ENCODE measurements at regions not wholly inside any gene's neighbourhood (a gene's known extent, or its start where the extent isn't known, plus 50 kb on each side); places are given as distances from the start of the nearest gene placed in this dataset.
"Not testable (repeated sequence)": the region's sequence is repeated elsewhere in the genome, so short reads cannot be mapped to it uniquely, and the experiment has no call there.

- H3K18ac ChIP-seq (ENCODE audit: extremely low read depth, low read length); H2AK5ac ChIP-seq (ENCODE audit: low read depth, low read length); H2BK15ac ChIP-seq (ENCODE audit: low read length); H3K56ac ChIP-seq (replicated peaks; ENCODE audit: insufficient read length, low read depth, low read length); H3K27me3 ChIP-seq (replicated peaks in 1 of 4; ENCODE audit: control insufficient read depth in 3 of 4, extremely low read depth in 1 of 4, insufficient read depth in 3 of 4, low read length in 3 of 4); H2AFZ ChIP-seq (ENCODE audit: low read length); H4K20me1 ChIP-seq (replicated peaks in 1 of 2; ENCODE audit: control insufficient read depth in 1 of 2, insufficient read depth in 2 of 2, low read length in 2 of 2); H3K23ac ChIP-seq (ENCODE audit: insufficient read length); H3K4me1 ChIP-seq (replicated peaks in 1 of 4; ENCODE audit: control insufficient read depth in 3 of 4, insufficient read depth in 4 of 4, low read length in 3 of 4); H3K4ac ChIP-seq (replicated peaks; ENCODE audit: insufficient read length, low read depth, low read length); H2BK20ac ChIP-seq (ENCODE audit: low read length); FAIRE-seq; H4K8ac ChIP-seq (ENCODE audit: extremely low read depth, insufficient read depth, low read length); H3K9me3 ChIP-seq (ENCODE audit: insufficient read depth in 2 of 2, low read depth in 1 of 2, low read length in 1 of 2); H3K23me2 ChIP-seq (ENCODE audit: low read depth, low read length); H2BK12ac ChIP-seq (ENCODE audit: low read depth, low read length); H3K14ac ChIP-seq (ENCODE audit: insufficient read length); H3K79me1 ChIP-seq (ENCODE audit: low read depth, low read length); CTCF ChIA-PET (ENCODE audit: partially characterized antibody); H2BK120ac ChIP-seq (replicated peaks; ENCODE audit: low read depth, low read length); DNase-seq (ENCODE audit: low read depth in 1 of 2, low spot score in 2 of 2); H4K91ac ChIP-seq (replicated peaks; ENCODE audit: insufficient read length, low read length); POLR2A ChIA-PET (ENCODE audit: partially characterized antibody): not testable (repeated sequence)
- peak overlapping the region; percentile 62 to 78 (median 76) for H3K4me3 ChIP-seq (ENCODE audit: extremely low read depth in 1 of 4, insufficient read depth in 2 of 4, low read depth in 3 of 4, low read length in 4 of 4)
- H3K9ac ChIP-seq (replicated peaks in 1 of 4; ENCODE audit: extremely low read depth in 1 of 4, low read depth in 3 of 4, low read length in 3 of 4), result peak overlapping the region in 3 of 4 experiments; percentile 60 to 89 (median 76); a peak in 6 of 7 replicates
- peak; percentile 83 for TF ChIP-seq POLR2AphosphoS5 (IDR thresholded peaks at IDR 0.05; ENCODE audit: low read depth, low read length)
- H2BK5ac ChIP-seq (ENCODE audit: low read depth, low read length), result peak overlapping the region; percentile 85; the same call in 1 of the 2 replicates
- H4K5ac ChIP-seq (ENCODE audit: insufficient read length, low read depth, low read length), result peak overlapping the region; percentile 52
- peak overlapping the region; percentile 85; the same call in 1 of the 2 replicates for H3K27ac ChIP-seq (ENCODE audit: low read depth, low read length)
- 8% methylated on average over 7 of the region's 10 CpGs; no CpG with 5 or more reads in 1 of the 2 experiments for whole genome bisulfite sequencing, 2 experiments (ENCODE audit: extremely low coverage in 1 of 2, insufficient coverage in 1 of 2, insufficient read length in 1 of 2, insufficient replicate concordance in 2 of 2, low coverage in 1 of 2, low lambda C conversion rate in 2 of 2, missing lambda C conversion rate in 1 of 2)
- peak overlapping the region; percentile 56 to 63 for H3K4me2 ChIP-seq (ENCODE audit: insufficient read depth in 1 of 2, low read depth in 2 of 2, low read length in 2 of 2)
- peaks cover 0 to 18% (median 7%) of the 10 kb centered on the region in 4 experiments; a peak in 4 of 8 replicates for H3K36me3 ChIP-seq (ENCODE audit: control insufficient read depth in 2 of 4, insufficient read depth in 4 of 4, low read length in 3 of 4)
- H3K79me2 ChIP-seq (ENCODE audit: control insufficient read depth in 1 of 2, insufficient read depth in 2 of 2, low read length in 2 of 2), result peaks cover 7 to 66% of the 10 kb centered on the region in 2 experiments; a peak in 3 of 4 replicates
Measured at GRCh38 chr9:97215127-97215526, 92.3 kb upstream of the CCDC180 start.

Measured in H1 (cell line).